ENCODE measurements at regions not wholly inside any gene's neighbourhood (a gene's known extent, or its start where the extent isn't known, plus 50 kb on each side); places are given as distances from the start of the nearest gene placed in this dataset.

DNA sequence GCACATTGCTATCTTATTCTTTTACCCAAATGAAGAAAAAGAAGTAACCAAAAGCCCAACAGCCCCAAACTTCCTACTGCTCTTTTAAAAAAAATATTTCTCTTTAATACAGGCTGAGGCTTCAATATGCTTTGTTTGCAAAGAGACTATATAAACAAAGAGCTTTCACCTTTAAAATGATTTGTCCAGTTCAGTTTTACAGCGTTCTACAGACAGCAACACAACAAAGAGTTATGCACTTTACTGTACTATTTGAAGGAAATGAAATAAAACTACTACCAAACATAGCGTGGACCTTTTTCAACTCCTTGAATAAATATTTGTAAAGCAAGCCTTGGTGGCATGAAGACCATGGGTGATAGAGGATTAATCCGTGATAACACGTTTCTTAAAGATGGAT lies 151.2 kb downstream of the FGF9 start:
- DNase-seq: no peak

GRCh38 chr13:21823416-21823815 lies 152.5 kb downstream of the FGF9 start:
- DNase-seq: no peak

- no peak for DNase-seq
Observed at GRCh38 chr13:21823949-21824348, 153.1 kb downstream of the FGF9 start.

DNA sequence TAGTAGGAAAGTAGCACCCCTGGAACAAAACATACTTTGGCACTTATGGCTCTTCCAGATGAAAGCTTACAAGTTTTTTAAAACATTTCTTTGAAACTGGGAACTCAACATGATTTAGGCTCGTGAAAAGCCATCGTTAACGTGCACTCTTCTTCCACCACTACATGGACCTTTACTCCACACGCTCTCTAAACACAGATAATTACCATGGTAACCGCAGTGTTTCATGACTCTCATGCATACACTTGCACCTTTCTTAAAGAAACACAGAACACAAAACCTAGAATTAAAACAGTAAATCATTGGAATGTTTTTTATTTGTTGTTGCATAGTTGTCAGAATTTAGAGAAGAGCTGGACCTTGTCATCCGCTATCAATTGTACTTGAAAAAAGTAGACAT lies 154.3 kb downstream of the FGF9 start:
- DNase-seq: no peak

DNA sequence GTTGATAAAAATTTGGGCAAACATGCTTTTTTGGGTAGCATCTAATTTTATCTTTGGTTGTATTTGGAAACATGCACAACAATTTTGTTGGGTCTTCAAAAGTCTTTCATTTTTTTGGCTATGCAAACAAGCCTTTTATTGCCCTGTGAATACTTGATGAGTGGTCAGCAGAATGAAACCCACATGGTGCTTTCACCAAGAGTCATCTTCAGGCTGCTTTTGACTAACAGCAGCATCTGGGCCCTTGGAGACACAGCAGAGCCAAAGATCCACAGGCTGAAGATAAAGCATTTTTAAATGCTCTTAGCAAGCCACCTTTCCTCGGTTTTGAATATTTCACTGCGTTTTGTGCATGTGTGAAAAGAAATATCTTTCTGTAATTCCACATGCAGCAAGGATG lies 154.9 kb downstream of the FGF9 start:
- no peak for DNase-seq

- no peak for DNase-seq
Observed at GRCh38 chr13:21826214-21827015, 155.5 kb downstream of the FGF9 start.

- no peak for DNase-seq
Observed at GRCh38 chr13:21831654-21832324, 160.9 kb downstream of the FGF9 start.

GRCh38 chr13:21833921-21834320 lies 163.0 kb downstream of the FGF9 start:
- DNase-seq: no peak

- DNase-seq: no peak
Observed at GRCh38 chr13:21834521-21834920, 163.6 kb downstream of the FGF9 start.

DNA sequence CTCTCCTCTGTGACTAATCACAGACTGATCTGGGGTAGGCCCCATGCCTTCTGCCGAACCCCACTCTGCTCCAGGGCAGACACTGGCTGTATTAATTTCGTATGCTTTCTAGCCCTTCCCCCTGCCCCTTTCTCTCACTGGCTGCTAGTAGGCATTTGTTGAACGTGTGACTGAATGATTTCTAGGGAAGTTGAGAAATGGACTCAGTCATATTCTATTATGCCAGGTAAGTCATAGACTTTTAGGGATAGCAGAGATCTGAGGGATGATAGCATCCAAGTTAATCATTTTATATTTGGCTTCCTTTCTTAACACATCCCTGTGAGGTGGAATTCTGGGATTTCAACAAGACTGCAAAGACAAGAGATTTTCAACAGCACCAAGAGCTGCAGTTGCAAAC lies 166.4 kb downstream of the FGF9 start:
- DNase-seq: no peak

- no peak for DNase-seq
Observed at GRCh38 chr13:21837841-21838551, 167.1 kb downstream of the FGF9 start.

GRCh38 chr13:21846605-21847004 lies 175.7 kb downstream of the FGF9 start:
- no peak for DNase-seq

- DNase-seq: no peak
Observed at GRCh38 chr13:21849323-21849722, 178.4 kb downstream of the FGF9 start.

DNA sequence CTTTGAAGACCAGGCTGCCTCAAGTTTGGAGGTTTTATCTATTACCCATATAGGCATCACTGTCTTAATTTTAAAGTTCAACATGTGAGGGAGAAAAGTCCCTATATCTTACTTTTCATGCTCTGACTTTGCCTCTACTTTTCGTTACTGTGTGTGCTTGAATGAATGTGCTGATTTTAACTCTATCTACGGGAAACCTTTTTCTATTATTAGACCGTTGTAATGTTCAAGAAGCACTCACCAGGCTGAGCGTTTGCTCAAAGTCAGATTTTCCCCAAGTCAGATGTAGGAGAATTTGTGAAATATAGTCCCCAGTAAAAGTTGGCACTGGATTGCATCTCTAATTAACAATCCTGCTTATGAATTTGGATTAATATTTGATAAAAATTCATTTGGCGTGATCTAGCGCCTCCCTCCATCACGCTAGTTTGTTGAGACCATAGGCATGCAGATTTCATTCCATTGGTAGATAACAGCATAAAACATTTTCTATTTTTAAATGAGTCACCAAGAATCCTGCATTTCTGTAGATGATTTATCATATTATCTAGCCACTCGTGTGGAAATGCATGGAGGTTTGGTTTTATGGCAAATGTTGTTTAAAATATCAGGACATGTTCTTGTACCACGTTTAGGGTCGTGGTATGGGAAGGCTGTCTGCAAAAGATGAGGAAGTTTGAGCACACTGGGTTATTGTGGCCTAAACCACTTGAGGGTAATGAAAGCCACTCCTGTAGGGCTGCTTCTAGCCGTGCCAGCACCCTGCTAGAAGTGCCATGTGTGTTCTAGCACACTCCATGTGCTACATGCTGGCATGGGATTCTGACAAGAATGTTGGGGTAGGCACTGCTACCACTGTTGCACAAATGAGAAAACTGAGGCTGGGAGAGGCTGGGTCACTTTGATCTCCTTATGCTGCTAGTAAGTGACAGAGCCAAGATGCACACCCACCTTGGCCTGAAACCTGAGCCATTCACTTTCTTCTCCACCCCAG lies 179.4 kb downstream of the FGF9 start:
- no peak for DNase-seq

DNA sequence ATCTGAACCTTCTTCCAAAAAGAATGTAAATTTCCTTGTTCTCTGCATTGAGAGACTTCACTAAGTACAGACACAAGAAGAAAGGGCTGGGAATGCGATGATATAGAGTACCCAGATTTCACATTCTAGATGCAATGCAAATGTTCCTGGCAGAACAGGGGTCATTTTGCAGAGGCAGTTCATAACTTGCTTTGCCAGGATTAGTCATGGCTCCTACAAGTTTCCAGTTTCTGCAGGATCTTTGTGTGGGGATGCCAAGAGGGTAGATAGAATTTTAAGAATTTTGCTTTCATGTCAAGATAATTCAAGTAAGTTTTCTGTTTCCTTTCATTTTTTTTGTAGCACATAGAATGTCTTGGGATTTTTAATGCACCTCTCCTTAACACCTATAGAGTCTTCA lies 181.2 kb downstream of the FGF9 start:
- DNase-seq: no peak

GRCh38 chr13:21853779-21854178 lies 182.9 kb downstream of the FGF9 start:
- no peak for DNase-seq

DNA sequence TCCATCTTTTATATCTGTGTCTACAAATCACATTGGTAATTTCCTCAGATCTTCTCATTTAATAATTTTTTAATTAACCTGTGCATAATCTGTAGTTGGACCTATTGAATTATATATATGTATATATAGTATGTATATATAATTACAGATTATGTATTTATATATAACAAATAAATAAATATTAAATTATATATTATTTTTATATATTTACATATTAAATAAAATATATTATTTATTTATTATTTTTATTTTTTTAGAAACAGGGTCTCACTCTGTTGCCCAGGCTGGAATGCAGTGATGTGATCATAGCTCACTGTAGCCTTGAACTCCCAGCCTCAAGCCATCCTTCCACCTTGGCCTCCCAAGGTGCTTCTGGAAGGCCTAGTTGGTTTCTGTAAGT lies 197.9 kb downstream of the FGF9 start:
- DNase-seq: no peak

- no peak for DNase-seq
Observed at GRCh38 chr13:21871382-21871781, 200.5 kb downstream of the FGF9 start.

DNA sequence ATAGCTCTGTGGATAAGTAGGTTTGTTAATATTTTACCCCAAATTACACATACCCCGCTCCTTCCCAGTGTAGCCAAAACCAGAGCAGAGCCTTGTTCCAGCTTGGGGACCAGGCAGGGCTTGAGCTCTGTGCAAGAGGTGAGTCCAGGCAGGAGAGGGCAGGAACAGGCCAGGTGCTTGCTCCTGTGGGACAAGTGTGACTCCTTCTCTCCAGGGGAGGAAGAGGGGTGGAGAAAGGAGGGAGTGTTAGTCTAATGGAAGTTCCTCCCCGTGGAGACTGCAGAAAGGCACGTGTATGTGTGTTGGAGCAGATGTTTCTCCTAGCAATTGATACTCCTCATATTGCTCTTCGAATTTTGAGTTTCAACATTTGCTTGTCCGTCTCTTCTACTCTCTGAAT lies 201.0 kb downstream of the FGF9 start:
- DNase-seq: no peak

DNA sequence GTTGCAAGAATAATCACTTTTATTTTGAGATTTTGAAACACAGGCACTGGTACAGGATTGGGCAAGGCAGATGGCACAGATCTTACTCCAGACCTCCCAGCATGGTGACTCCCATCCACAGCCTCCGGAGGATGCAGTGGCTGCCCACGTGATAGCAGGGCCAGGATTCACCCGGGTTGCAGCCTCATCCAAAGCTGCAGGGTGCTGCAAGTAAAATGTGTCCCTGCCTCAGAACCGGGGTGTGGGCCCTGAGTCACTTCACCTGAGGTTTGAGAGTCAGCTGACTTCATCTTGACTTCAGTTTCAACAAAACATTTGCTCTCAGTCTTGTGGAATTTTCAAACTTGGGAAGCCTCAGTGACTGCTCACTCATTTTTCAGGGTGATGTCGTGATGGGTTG lies 201.9 kb downstream of the FGF9 start:
- DNase-seq: no peak

DNA sequence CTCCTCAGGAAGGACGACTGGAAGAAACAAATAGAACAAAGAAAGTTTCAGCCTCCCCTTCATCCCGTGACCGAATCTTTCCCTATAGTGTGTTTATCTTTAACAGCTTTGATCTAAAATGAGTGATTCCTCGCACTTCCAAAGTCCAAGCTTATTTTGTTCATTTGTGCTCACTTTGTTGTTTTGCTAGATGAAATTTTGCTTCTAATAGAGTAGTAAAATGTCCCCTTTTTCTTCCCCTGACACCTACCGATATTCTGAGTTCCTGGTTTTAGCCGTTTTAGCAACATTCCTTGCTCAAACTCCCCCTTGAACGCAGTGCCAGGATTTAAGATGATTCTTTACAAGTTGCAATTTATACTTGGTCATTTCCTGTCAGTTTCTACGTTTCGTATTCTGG lies 204.2 kb downstream of the FGF9 start:
- no peak for DNase-seq

GRCh38 chr13:21879263-21879914 lies 208.5 kb downstream of the FGF9 start:
- no peak for DNase-seq

Measured in femur (tissue), 1 donor.